ENCODE measurements at regions not wholly inside any gene's neighbourhood (a gene's known extent, or its start where the extent isn't known, plus 50 kb on each side); places are given as distances from the start of the nearest gene placed in this dataset.

GRCh38 chr7:155953781-155954549, 141.7 kb upstream of the SHH start:
- DNase-seq (ENCODE audit: insufficient read length, low spot score), result no peak
- TF ChIP-seq CTCF (IDR thresholded peaks at IDR 0.05; ENCODE audit: insufficient read depth, missing control alignments), result no peak
- FAIRE-seq, result no peak

- FAIRE-seq (no peak), DNase-seq (ENCODE audit: insufficient read length, low spot score) (no peak)
- no peak for TF ChIP-seq CTCF (IDR thresholded peaks at IDR 0.05; ENCODE audit: insufficient read depth, missing control alignments)
These were observed 141.2 kb upstream of the SHH start for GRCh38 chr7:155953501-155953778.

GRCh38 chr7:155951554-155952158, 139.4 kb upstream of the SHH start:
- DNase-seq (ENCODE audit: insufficient read length, low spot score) (no peak), FAIRE-seq (no peak)
- TF ChIP-seq CTCF (IDR thresholded peaks at IDR 0.05; ENCODE audit: insufficient read depth, missing control alignments), result no peak

GRCh38 chr7:155950898-155951553, 138.8 kb upstream of the SHH start:
- TF ChIP-seq CTCF (IDR thresholded peaks at IDR 0.05; ENCODE audit: insufficient read depth, missing control alignments), result no peak
- FAIRE-seq, result no peak
- DNase-seq (ENCODE audit: insufficient read length, low spot score), result no peak

GRCh38 chr7:155948845-155949244, 136.6 kb upstream of the SHH start:
- no peak for DNase-seq (ENCODE audit: insufficient read length, low spot score)
- no peak for TF ChIP-seq CTCF (IDR thresholded peaks at IDR 0.05; ENCODE audit: insufficient read depth, missing control alignments)
- FAIRE-seq, result no peak

GRCh38 chr7:155948423-155948822, 136.2 kb upstream of the SHH start:
- no peak for TF ChIP-seq CTCF (IDR thresholded peaks at IDR 0.05; ENCODE audit: insufficient read depth, missing control alignments)
- no peak for DNase-seq (ENCODE audit: insufficient read length, low spot score)
- no peak for FAIRE-seq

- TF ChIP-seq CTCF (IDR thresholded peaks at IDR 0.05; ENCODE audit: insufficient read depth, missing control alignments), result no peak
- DNase-seq (ENCODE audit: insufficient read length, low spot score), result no peak
These were observed 134.8 kb upstream of the SHH start for GRCh38 chr7:155947051-155947450.

More at GRCh38 chr7:155947051-155947450, 134.8 kb upstream of the SHH start:
- no peak for FAIRE-seq

All from D721Med (cell line).